ENCODE measurements at regions not wholly inside any gene's neighbourhood (a gene's known extent, or its start where the extent isn't known, plus 50 kb on each side); places are given as distances from the start of the nearest gene placed in this dataset.
"Not testable (repeated sequence)": the region's sequence is repeated elsewhere in the genome, so short reads cannot be mapped to it uniquely, and the experiment has no call there.

- Histone ChIP-seq H3K9me3 (ENCODE audit: insufficient read depth, low read length) (no peaks in the 10 kb centered on the region), H3K4me3 (ENCODE audit: insufficient read length, low read depth) (no peak overlapping the region), H3K4me1 (ENCODE audit: insufficient read depth, insufficient read length) (peaks cover 4% of the 10 kb centered on the region), H3K9ac (ENCODE audit: insufficient read length, low read depth) (no peak overlapping the region), H3K27me3 (ENCODE audit: insufficient read depth, insufficient read length) (peaks cover 4% of the 10 kb centered on the region), H3K36me3 (ENCODE audit: insufficient read depth, insufficient read length, low read length) (no peaks in the 10 kb centered on the region)
- TF ChIP-seq SUZ12 (IDR thresholded peaks at IDR 0.05; ENCODE audit: extremely low read depth, insufficient read depth, insufficient read length): no peak
- no peak for TF ChIP-seq YY1 (IDR thresholded peaks at IDR 0.05; ENCODE audit: insufficient read depth, insufficient read length)
- no peak for TF ChIP-seq ZNF274 (IDR thresholded peaks at IDR 0.05; ENCODE audit: low read depth, low read length)
- no peak for DNase-seq (ENCODE audit: low read depth, low spot score)
Measured at GRCh38 chr11:45379162-45379863, 93.2 kb upstream of the SYT13 start.

GRCh38 chr11:45378516-45378915, 92.4 kb upstream of the SYT13 start:
- H3K27me3 ChIP-seq (ENCODE audit: insufficient read depth, insufficient read length): peaks cover 6% of the 10 kb centered on the region
- no peak for DNase-seq (ENCODE audit: low read depth, low spot score)
- no peak overlapping the region for H3K4me3 ChIP-seq (ENCODE audit: insufficient read length, low read depth)
- H3K4me1 ChIP-seq (ENCODE audit: insufficient read depth, insufficient read length): peaks cover 4% of the 10 kb centered on the region
- no peaks in the 10 kb centered on the region for H3K36me3 ChIP-seq (ENCODE audit: insufficient read depth, insufficient read length, low read length)
- TF ChIP-seq SUZ12 (IDR thresholded peaks at IDR 0.05; ENCODE audit: extremely low read depth, insufficient read depth, insufficient read length) (no peak), YY1 (IDR thresholded peaks at IDR 0.05; ENCODE audit: insufficient read depth, insufficient read length) (no peak), ZNF274 (IDR thresholded peaks at IDR 0.05; ENCODE audit: low read depth, low read length) (no peak)
- H3K9ac ChIP-seq (ENCODE audit: insufficient read length, low read depth): no peak overlapping the region
- no peaks in the 10 kb centered on the region for H3K9me3 ChIP-seq (ENCODE audit: insufficient read depth, low read length)

GRCh38 chr11:45374653-45375059, 88.5 kb upstream of the SYT13 start:
- peaks cover 21% of the 10 kb centered on the region for H3K27me3 ChIP-seq (ENCODE audit: insufficient read depth, insufficient read length)
- H3K4me1 ChIP-seq (ENCODE audit: insufficient read depth, insufficient read length): peaks cover 3% of the 10 kb centered on the region
- H3K36me3 ChIP-seq (ENCODE audit: insufficient read depth, insufficient read length, low read length): no peaks in the 10 kb centered on the region
- TF ChIP-seq ZNF274 (IDR thresholded peaks at IDR 0.05; ENCODE audit: low read depth, low read length) (no peak), SUZ12 (IDR thresholded peaks at IDR 0.05; ENCODE audit: extremely low read depth, insufficient read depth, insufficient read length) (no peak), YY1 (IDR thresholded peaks at IDR 0.05; ENCODE audit: insufficient read depth, insufficient read length) (no peak)
- no peaks in the 10 kb centered on the region for H3K9me3 ChIP-seq (ENCODE audit: insufficient read depth, low read length)
- DNase-seq (ENCODE audit: low read depth, low spot score): no peak
- H3K9ac ChIP-seq (ENCODE audit: insufficient read length, low read depth): no peak overlapping the region
- no peak overlapping the region for H3K4me3 ChIP-seq (ENCODE audit: insufficient read length, low read depth)

- Histone ChIP-seq H3K27me3 (ENCODE audit: insufficient read depth, insufficient read length) (peaks cover 24% of the 10 kb centered on the region), H3K9me3 (ENCODE audit: insufficient read depth, low read length) (no peaks in the 10 kb centered on the region), H3K9ac (ENCODE audit: insufficient read length, low read depth) (no peak overlapping the region), H3K36me3 (ENCODE audit: insufficient read depth, insufficient read length, low read length) (no peaks in the 10 kb centered on the region), H3K4me3 (ENCODE audit: insufficient read length, low read depth) (no peak overlapping the region), H3K4me1 (ENCODE audit: insufficient read depth, insufficient read length) (peaks cover 3% of the 10 kb centered on the region)
- no peak for DNase-seq (ENCODE audit: low read depth, low spot score)
- TF ChIP-seq YY1 (IDR thresholded peaks at IDR 0.05; ENCODE audit: insufficient read depth, insufficient read length) (no peak), ZNF274 (IDR thresholded peaks at IDR 0.05; ENCODE audit: low read depth, low read length) (no peak), SUZ12 (IDR thresholded peaks at IDR 0.05; ENCODE audit: extremely low read depth, insufficient read depth, insufficient read length) (no peak)
Measured at GRCh38 chr11:45374130-45374529, 88.0 kb upstream of the SYT13 start.

GRCh38 chr11:45373506-45374035, 87.4 kb upstream of the SYT13 start:
- H3K36me3 ChIP-seq (ENCODE audit: insufficient read depth, insufficient read length, low read length): no peaks in the 10 kb centered on the region
- peaks cover 3% of the 10 kb centered on the region for H3K4me1 ChIP-seq (ENCODE audit: insufficient read depth, insufficient read length)
- H3K9me3 ChIP-seq (ENCODE audit: insufficient read depth, low read length): no peaks in the 10 kb centered on the region
- peaks cover 27% of the 10 kb centered on the region for H3K27me3 ChIP-seq (ENCODE audit: insufficient read depth, insufficient read length)
- DNase-seq (ENCODE audit: low read depth, low spot score): no peak
- TF ChIP-seq YY1 (IDR thresholded peaks at IDR 0.05; ENCODE audit: insufficient read depth, insufficient read length) (no peak), SUZ12 (IDR thresholded peaks at IDR 0.05; ENCODE audit: extremely low read depth, insufficient read depth, insufficient read length) (no peak), ZNF274 (IDR thresholded peaks at IDR 0.05; ENCODE audit: low read depth, low read length) (no peak)
- no peak overlapping the region for H3K9ac ChIP-seq (ENCODE audit: insufficient read length, low read depth)
- H3K4me3 ChIP-seq (ENCODE audit: insufficient read length, low read depth): no peak overlapping the region

GRCh38 chr11:45372414-45372813, 86.3 kb upstream of the SYT13 start:
- H3K9me3 ChIP-seq (ENCODE audit: insufficient read depth, low read length); DNase-seq (ENCODE audit: low read depth, low spot score); H3K4me3 ChIP-seq (ENCODE audit: insufficient read length, low read depth); H3K4me1 ChIP-seq (ENCODE audit: insufficient read depth, insufficient read length); H3K9ac ChIP-seq (ENCODE audit: insufficient read length, low read depth); H3K36me3 ChIP-seq (ENCODE audit: insufficient read depth, insufficient read length, low read length): not testable (repeated sequence)
- H3K27me3 ChIP-seq (ENCODE audit: insufficient read depth, insufficient read length): peaks cover 27% of the 10 kb centered on the region

- peak; percentile 93 for DNase-seq (ENCODE audit: low read depth, low spot score)
- peak overlapping the region; percentile 61 for H3K9ac ChIP-seq (ENCODE audit: insufficient read length, low read depth)
- no peaks in the 10 kb centered on the region for H3K9me3 ChIP-seq (ENCODE audit: insufficient read depth, low read length)
- peaks cover 27% of the 10 kb centered on the region for H3K27me3 ChIP-seq (ENCODE audit: insufficient read depth, insufficient read length)
- no peak for TF ChIP-seq SUZ12 (IDR thresholded peaks at IDR 0.05; ENCODE audit: extremely low read depth, insufficient read depth, insufficient read length)
- TF ChIP-seq YY1 (IDR thresholded peaks at IDR 0.05; ENCODE audit: insufficient read depth, insufficient read length): no peak
- no peak for TF ChIP-seq ZNF274 (IDR thresholded peaks at IDR 0.05; ENCODE audit: low read depth, low read length)
- H3K4me3 ChIP-seq (ENCODE audit: insufficient read length, low read depth): peak overlapping the region; percentile 36
- peaks cover 3% of the 10 kb centered on the region for H3K4me1 ChIP-seq (ENCODE audit: insufficient read depth, insufficient read length)
- H3K36me3 ChIP-seq (ENCODE audit: insufficient read depth, insufficient read length, low read length): no peaks in the 10 kb centered on the region
Measured at GRCh38 chr11:45371251-45372115, 85.3 kb upstream of the SYT13 start.

All from NT2/D1 (cell line).